Activated CD4-positive, alpha-beta T cell treated with anti-CD3 and anti-CD28 coated beads, Interleukin-2, amount 50 U/mL, for 48 hours (primary cell): ENCODE measurements at regions not wholly inside any gene's neighbourhood (a gene's known extent, or its start where the extent isn't known, plus 50 kb on each side); places are given as distances from the start of the nearest gene placed in this dataset.

Experiments
- DNase-seq, 2 experiments: peaks; one replicate each; pipeline ENCODE4 v3.0.0-alpha.2; 2020

DNA sequence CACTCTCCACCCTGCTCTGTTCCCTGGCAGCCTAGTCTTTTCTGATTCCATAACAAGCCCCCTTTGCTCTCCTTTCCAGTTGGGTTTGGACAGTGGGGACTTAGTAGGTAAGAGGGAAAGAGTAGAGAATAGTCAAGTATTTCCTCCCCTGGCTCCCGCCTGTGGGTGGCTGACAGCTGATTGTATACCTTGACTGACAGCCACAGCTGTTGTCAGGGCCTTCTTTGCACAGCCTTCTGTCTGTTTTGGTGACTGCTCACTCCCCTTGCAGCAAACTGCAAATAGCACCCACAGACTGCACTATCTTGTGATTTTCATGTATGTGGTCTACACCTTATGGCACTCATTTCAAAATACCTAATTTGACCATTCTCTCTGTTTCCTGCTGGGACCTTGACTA lies 486.3 kb downstream of the ACTR3B start:
- DNase-seq, result no peak

GRCh38 chr7:153247926-153248325 lies 488.4 kb downstream of the ACTR3B start:
- DNase-seq, result no peak

DNA sequence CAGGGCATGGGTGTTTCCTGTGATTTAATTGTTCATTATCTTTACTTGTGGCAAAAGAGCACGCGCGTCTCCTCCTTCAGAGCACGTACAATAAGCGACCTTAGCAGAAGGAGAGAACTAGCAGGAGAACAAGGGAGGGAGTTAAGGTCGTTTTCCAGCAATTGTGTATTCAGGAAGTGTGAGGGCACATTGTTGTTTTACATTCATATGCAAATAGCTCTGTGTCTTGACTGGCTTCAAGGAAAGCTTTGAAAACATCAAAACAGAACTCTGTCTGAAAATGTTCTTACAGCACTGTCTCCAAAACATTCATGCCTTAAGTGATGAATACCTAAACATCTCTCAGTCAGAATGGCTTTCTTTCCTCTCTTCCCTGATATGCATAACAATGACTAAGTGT lies 499.1 kb downstream of the ACTR3B start:
- DNase-seq, result no peak

GRCh38 chr7:153276394-153276793 lies 516.8 kb downstream of the ACTR3B start:
- DNase-seq, result no peak

- DNase-seq, result no peak
These were observed 527.2 kb downstream of the ACTR3B start for GRCh38 chr7:153286763-153287162.

GRCh38 chr7:153290066-153290465 lies 530.5 kb downstream of the ACTR3B start:
- DNase-seq, result no peak

DNA sequence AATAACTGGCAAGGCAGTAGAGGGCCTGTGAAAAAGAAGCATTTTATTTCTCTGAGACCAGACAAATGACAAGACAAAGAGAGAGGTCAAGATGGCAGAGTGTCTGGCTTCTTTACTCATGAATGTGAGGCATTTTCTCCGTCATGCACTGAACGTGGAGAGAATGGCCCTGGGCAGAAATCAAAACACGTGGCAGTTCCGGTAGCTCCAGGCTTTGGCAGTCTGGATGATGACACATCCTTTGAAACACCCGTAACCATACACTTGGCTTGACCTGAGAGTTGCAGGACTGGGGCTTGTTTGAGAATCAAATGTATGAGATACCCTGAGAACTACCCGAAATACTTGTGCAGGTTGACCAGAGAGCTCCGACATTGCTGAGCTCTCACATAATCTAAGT lies 537.6 kb downstream of the ACTR3B start:
- DNase-seq, result no peak

GRCh38 chr7:153301936-153302335 lies 542.4 kb downstream of the ACTR3B start:
- DNase-seq, result no peak

- no peak for DNase-seq
These were observed 560.5 kb downstream of the ACTR3B start for GRCh38 chr7:153320005-153320404.

- no peak for DNase-seq
These were observed 561.1 kb downstream of the ACTR3B start for GRCh38 chr7:153320681-153321080.

DNA sequence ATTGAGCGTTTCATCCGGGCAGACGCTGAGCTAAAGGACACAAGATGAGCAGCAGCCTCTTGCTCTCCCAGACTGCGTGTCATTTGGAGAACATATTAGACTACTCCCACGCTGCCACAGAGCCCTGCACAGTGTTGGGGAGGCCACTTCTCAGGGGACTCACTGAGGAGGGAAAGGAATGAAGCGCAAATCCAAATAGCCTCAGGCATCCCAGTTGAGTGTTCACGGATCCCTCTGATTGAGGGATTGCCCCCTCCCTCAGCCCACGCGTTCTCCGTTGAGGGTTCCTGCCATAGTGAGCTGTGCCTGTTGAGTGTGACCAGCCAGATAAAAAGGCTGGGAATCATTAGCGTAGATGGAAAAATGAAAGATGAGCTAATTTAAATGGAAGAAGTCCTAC lies 563.4 kb downstream of the ACTR3B start:
- DNase-seq, result no peak

GRCh38 chr7:153324094-153324493 lies 564.5 kb downstream of the ACTR3B start:
- no peak for DNase-seq

DNA sequence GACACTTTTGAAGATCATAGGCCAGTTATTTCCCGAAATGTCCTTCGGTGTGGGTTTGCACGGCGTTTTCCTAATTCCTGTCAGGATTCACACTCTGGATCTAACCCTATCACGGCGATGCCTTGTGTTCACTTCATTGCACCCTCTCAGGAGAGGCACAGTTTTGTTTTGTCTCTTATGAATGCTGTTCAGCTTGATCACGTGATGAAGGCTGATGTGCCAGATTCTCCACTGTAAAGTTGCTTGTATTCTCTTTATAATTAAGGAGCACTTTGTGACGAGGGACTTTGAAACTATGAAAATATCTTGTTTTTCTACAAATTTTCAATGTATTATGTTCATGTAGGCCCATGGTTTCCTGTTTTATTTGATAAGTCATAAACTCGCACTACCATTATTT lies 568.1 kb downstream of the ACTR3B start:
- no peak for DNase-seq

GRCh38 chr7:153331427-153331826 lies 571.9 kb downstream of the ACTR3B start:
- no peak for DNase-seq

DNA sequence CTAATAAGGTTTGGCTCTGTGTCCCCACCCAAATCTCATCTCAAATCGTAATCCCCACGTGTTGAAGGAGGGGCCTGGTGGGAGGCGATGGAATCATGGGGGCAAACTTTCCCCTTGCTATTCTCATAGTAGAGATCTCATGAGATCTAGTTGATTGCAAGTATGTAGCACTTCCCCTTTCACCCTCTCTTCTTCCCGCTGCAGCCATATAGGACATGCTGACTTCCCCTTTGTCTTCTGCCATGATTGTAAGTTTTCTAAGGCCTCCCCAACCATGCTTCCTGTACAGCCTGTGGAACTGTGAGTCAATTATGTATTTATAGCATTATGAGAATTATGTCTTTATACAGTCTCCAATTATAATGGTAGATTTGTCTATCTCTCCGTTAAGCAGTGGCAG lies 594.5 kb downstream of the ACTR3B start:
- DNase-seq, result no peak

GRCh38 chr7:153370092-153370491 lies 610.5 kb downstream of the ACTR3B start:
- DNase-seq, result no peak

DNA sequence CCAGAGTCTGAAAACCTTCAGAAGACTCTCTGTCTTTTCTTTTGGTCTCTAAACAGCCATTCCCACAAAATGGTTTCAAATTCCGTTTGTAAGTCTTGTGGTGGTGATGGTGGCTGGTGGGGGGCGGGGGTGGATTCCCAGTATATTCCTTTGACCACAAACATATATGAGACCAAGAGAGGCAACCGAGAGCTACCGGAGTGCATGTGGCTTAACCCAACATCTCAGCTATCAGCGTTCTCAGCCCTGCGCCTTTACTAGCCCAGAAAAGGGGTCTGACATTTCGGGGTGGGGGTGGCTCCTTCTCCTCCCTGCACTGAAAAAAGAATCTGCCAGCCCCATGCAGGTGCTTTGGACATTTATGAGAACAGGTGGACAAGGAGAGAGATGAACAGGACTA lies 621.1 kb downstream of the ACTR3B start:
- no peak for DNase-seq

DNA sequence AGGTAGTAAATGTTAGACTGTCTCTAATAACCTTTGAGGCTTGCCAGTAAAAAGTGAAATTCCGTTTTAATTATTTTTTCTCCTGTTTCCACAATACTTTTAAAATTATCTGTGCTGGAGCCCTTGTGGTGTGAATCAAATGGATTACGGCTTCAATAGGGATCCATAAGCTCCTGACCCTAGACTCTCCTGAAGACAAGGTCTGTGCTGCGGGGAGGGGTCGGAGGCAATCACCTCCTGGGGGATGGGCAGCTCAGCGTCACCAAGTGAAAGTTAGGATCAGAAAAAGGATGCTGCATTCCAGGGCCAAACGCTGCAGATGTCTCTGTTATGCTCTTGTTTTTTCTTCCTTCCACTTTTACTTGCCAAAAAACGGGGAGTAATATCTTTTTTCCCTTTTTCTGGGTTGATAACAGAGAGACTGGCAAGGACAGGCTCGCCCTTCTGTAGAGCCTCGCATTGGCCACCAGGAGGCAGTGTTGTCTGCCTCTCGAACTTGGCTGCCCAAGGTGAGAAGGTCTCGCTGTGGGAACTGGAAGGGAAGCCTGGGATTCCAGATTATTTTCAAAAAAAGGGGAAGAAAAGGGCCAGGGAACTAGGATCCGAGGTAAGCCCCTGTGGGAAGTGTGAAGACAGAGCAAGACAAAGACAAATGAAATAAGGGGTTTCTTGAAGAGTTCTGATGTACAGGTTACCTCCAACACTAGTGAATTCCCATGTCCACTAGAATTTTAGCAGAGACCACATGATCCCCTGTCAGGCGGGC lies 621.9 kb downstream of the ACTR3B start:
- peak; percentile 11 to 23 for DNase-seq

GRCh38 chr7:153382641-153383101 lies 623.1 kb downstream of the ACTR3B start:
- no peak for DNase-seq

GRCh38 chr7:153383781-153384180 lies 624.2 kb downstream of the ACTR3B start:
- DNase-seq, result no peak

DNA sequence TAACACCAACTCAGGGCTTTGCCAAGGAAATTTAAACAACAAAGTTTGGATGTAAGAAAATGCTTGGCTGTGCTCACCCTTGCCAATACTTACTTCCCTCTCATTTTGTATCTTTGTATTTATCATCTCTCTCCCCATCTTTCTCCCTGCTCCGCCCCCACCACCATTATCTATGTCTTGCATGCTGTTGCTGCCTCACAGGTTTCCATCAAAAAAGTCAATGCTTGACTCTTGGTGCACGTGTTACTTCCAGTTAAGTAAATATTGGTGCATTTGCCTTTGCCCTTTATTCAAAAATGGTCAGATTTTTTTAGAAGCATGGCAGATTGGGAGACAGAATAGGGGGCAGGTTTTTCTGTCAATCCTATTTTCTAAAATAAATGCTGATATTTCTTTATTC lies 626.0 kb downstream of the ACTR3B start:
- no peak for DNase-seq

- no peak for DNase-seq
These were observed 627.0 kb downstream of the ACTR3B start for GRCh38 chr7:153386556-153386955.

DNA sequence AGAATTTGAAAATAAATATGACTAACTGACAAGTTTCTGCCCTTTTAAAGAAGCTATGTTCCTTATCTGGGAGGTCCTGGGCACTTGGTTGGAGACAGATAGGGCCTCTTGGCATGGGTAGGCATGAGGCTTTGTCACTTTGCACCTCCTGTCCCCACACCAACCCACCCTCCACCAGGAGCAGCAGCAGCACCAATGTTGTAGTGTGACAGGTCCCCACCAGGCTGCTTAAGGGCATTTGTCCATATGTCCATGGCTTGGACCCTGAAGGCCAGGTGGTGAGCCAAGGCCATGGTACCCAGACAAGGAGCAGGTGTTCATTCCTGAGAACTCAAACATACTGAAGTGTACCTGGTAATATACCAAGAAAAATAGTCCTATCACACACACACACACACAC lies 629.1 kb downstream of the ACTR3B start:
- no peak for DNase-seq

DNA sequence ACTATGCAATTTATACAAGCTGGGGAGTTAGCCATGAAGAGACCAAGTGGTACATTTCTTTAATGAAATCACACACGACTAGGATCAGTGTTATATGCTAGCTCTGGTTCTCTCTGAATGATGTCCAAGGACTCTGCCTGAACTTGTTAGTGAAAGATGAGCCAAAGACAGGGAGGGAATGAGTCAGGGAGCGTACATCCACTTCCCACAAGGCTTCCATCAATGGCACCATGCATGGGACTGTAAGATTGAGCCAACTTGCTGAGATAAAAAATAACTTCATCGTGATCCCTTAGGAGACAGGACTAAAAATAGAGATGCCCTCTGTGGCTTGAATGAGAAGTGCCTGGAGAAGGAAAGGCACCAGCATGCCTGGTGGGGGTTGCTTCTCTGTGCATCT lies 629.7 kb downstream of the ACTR3B start:
- no peak for DNase-seq

GRCh38 chr7:153390955-153391354 lies 631.4 kb downstream of the ACTR3B start:
- no peak for DNase-seq
